IMR-90 (cell line): ENCODE measurements at regions not wholly inside any gene's neighbourhood (a gene's known extent, or its start where the extent isn't known, plus 50 kb on each side); places are given as distances from the start of the nearest gene placed in this dataset.

Experiments
- ATAC-seq: fragments of 200-7000 bp; cut with Tn5 transposase; 2 replicates; pipeline ENCODE4 v1.9.1; 2020; ENCODE audit warnings: low read depth, mild to moderate bottlenecking, moderate library complexity
- BruUV-seq: library from RNA; stranded (reverse); fragments of 400-500 nt; replicated peaks from 2 replicates; lab custom pipeline; 2021; lab: Mats Ljungman, UMichigan
- CTCF ChIA-PET: fragments of 300-600 bp; formaldehyde crosslinking; extraction: SDS; loops from one replicate; lab custom pipeline; 2021; ENCODE audit warnings: antibody characterized with exemption; lab: Yijun Ruan, JAX
- POLR2A ChIA-PET: fragments of 300-600 bp; sonication (Branson Sonifier 250); formaldehyde crosslinking; loops from one replicate; lab custom pipeline; 2022; ENCODE audit warnings: antibody characterized with exemption; ENCODE audit not compliant: unreplicated experiment; lab: Charles Lee
- DNase-seq: peaks from one replicate; pipeline ENCODE4 v3.0.0; 2013
- H2AFZ ChIP-seq: replicated peaks from 2 replicates; pipeline ENCODE3; 2013; ENCODE audit warnings: low read length, mild to moderate bottlenecking; ENCODE audit not compliant: poor library complexity
- H2AK5ac ChIP-seq: 2 replicates; pipeline ENCODE4 v1.6.1; 2013; ENCODE audit warnings: low read depth, low read length, inconsistent platforms
- H2AK9ac ChIP-seq: replicated peaks from 2 replicates; pipeline ENCODE3; 2013; ENCODE audit warnings: mild to moderate bottlenecking, low read depth, low read length, moderate library complexity; ENCODE audit not compliant: poor library complexity
- H2BK120ac ChIP-seq: 2 replicates; pipeline ENCODE4 v1.6.1; 2013; ENCODE audit warnings: low read depth, low read length, inconsistent platforms
- H2BK15ac ChIP-seq: 3 replicates; pipeline ENCODE4 v1.6.1; 2013; ENCODE audit warnings: low read depth, low read length, inconsistent platforms
- H2BK20ac ChIP-seq: 2 replicates; pipeline ENCODE4 v1.6.1; 2013; ENCODE audit warnings: low read depth, mild to moderate bottlenecking, inconsistent platforms, low read length, moderate library complexity
- H2BK5ac ChIP-seq: 2 replicates; pipeline ENCODE4 v1.6.1; 2013; ENCODE audit warnings: mild to moderate bottlenecking, low read depth, low read length, inconsistent platforms; ENCODE audit not compliant: poor library complexity, severe bottlenecking
- H3K14ac ChIP-seq: replicated peaks from 2 replicates; pipeline ENCODE4 v1.6.1; 2013; ENCODE audit warnings: low read depth, low read length, inconsistent platforms
- H3K18ac ChIP-seq: 2 replicates; pipeline ENCODE4 v1.6.1; 2013; ENCODE audit warnings: low read depth, low read length, control low read depth
- H3K23ac ChIP-seq: 2 replicates; pipeline ENCODE4 v1.6.1; 2013; ENCODE audit warnings: low read depth, low read length, inconsistent platforms
- H3K27ac ChIP-seq: 2 replicates; pipeline ENCODE4 v1.5.1; 2013; ENCODE audit warnings: mild to moderate bottlenecking, control low read depth, low read length; ENCODE audit not compliant: insufficient read depth
- H3K27me3 ChIP-seq: 2 replicates; pipeline ENCODE4 v1.6.1; 2013; ENCODE audit warnings: low read length; ENCODE audit not compliant: control insufficient read depth, insufficient read depth
- H3K36me3 ChIP-seq: 2 replicates; pipeline ENCODE4 v1.6.1; 2013; ENCODE audit warnings: low read length, mixed read lengths; ENCODE audit not compliant: control insufficient read depth, insufficient read depth
- H3K4ac ChIP-seq: 2 replicates; pipeline ENCODE4 v1.6.1; 2013; ENCODE audit warnings: low read depth, low read length, inconsistent platforms
- H3K4me1 ChIP-seq: 2 replicates; pipeline ENCODE4 v1.6.1; 2013; ENCODE audit warnings: low read length, mixed read lengths; ENCODE audit not compliant: control insufficient read depth, insufficient read depth
- H3K4me2 ChIP-seq: 2 replicates; pipeline ENCODE4 v1.6.1; 2013; ENCODE audit warnings: low read depth, mild to moderate bottlenecking, control low read depth, low read length, moderate library complexity
- H3K4me3 ChIP-seq: 2 replicates; pipeline ENCODE4 v1.5.1; 2013; ENCODE audit warnings: low read depth, mild to moderate bottlenecking, control low read depth, low read length, moderate library complexity; ENCODE audit not compliant: insufficient read depth
- H3K56ac ChIP-seq: 2 replicates; pipeline ENCODE4 v1.6.1; 2013; ENCODE audit warnings: low read length, inconsistent platforms; ENCODE audit not compliant: insufficient read depth; ENCODE audit errors: extremely low read depth
- H3K79me1 ChIP-seq, 2 experiments: 2 replicates each; pipeline ENCODE4 v1.6.1; 2013; ENCODE audit warnings: low read length in 2 of 2, inconsistent platforms in 1 of 2, low read depth in 1 of 2
- H3K9ac ChIP-seq: 2 replicates; pipeline ENCODE4 v1.6.1; 2013; ENCODE audit warnings: low read depth, low read length, control low read depth
- H3K9me1 ChIP-seq: 2 replicates; pipeline ENCODE4 v1.6.1; 2013; ENCODE audit warnings: low read length, inconsistent platforms; ENCODE audit not compliant: insufficient read depth
- H3K9me3 ChIP-seq: 2 replicates; pipeline ENCODE4 v1.6.1; 2013; ENCODE audit warnings: low read length; ENCODE audit not compliant: control insufficient read depth, insufficient read depth
- H4K20me1 ChIP-seq: 2 replicates; pipeline ENCODE4 v1.6.1; 2013; ENCODE audit warnings: low read length, inconsistent platforms; ENCODE audit not compliant: insufficient read depth
- H4K5ac ChIP-seq: 2 replicates; pipeline ENCODE4 v1.6.1; 2013; ENCODE audit warnings: mild to moderate bottlenecking, low read depth, low read length, control low read depth
- H4K8ac ChIP-seq, 2 experiments: 2 replicates each; pipeline ENCODE4 v1.6.1; 2013; ENCODE audit warnings: low read depth in 2 of 2, low read length in 2 of 2, control low read depth in 1 of 2, inconsistent platforms in 1 of 2
- H4K91ac ChIP-seq: 2 replicates; pipeline ENCODE4 v1.6.1; 2013; ENCODE audit warnings: low read depth, low read length, inconsistent platforms; ENCODE audit not compliant: insufficient read depth
- BHLHE40 ChIP-seq: fragments of 150-350 bp; IDR thresholded peaks from 2 replicates; pipeline ENCODE4 v1.6.1; 2016; ENCODE audit warnings: mild to moderate bottlenecking, low read depth, low read length
- CEBPB ChIP-seq: IDR thresholded peaks from 2 replicates; pipeline ENCODE4 v1.6.1; 2012; ENCODE audit warnings: low read depth, low read length, improper control_type of control experiment
- NFE2L2 ChIP-seq: fragments of 150-350 bp; IDR thresholded peaks from 2 replicates; pipeline ENCODE4 v1.6.1; 2016; ENCODE audit warnings: low read depth, mild to moderate bottlenecking, low read length
- RAD21 ChIP-seq: IDR thresholded peaks from 2 replicates; pipeline ENCODE4 v1.6.1; 2012; ENCODE audit warnings: low read length, improper control_type of control experiment
- RCOR1 ChIP-seq: IDR thresholded peaks from 2 replicates; pipeline ENCODE4 v1.6.1; 2012; ENCODE audit warnings: mild to moderate bottlenecking, low read length, improper control_type of control experiment; ENCODE audit not compliant: insufficient replicate concordance
- RFX5 ChIP-seq: IDR thresholded peaks from 2 replicates; pipeline ENCODE4 v1.8.0; 2012; ENCODE audit warnings: low read depth, mild to moderate bottlenecking, low read length, moderate library complexity
- SMC3 ChIP-seq: fragments of 150-350 bp; IDR thresholded peaks from 2 replicates; pipeline ENCODE4 v1.6.1; 2016; ENCODE audit warnings: low read depth, mild to moderate bottlenecking, antibody characterized with exemption, low read length, moderate library complexity
- WGBS, 2 experiments: methylation state at CpG; one replicate each; pipeline versions ENCODE4 v1.1.5 to v1.1.7; 2013; ENCODE audit warnings: missing lambda C conversion rate in 2 of 2; ENCODE audit not compliant: insufficient read length in 1 of 2; ENCODE audit errors: extremely low coverage in 2 of 2; 5-methylcytosine and 5-hydroxymethylcytosine counted together
- dilution Hi-C: fragments of 300-500 bp; cut with HindIII; formaldehyde crosslinking; loops from one replicate; pipeline ENCODE4 v1.14.3; 2018; ENCODE audit warnings: low sequenced_read_pairs; ENCODE audit not compliant: unreplicated experiment
- in situ Hi-C: fragments of 300-500 bp; cut with MboI; formaldehyde crosslinking; loops from 3 replicates; pipeline ENCODE4 v1.14.3; 2019; ENCODE audit warnings: low sequenced_read_pairs, inconsistent platforms, mixed read lengths
- intact Hi-C: fragments of 100-400 bp; cut with micrococcal nuclease; formaldehyde crosslinking; loops from 2 replicates; pipeline ENCODE4 v1.10.0; 2022
- TF ChIP-seq, protein P1 (sequence below): fragments of 150-350 bp; IDR thresholded peaks from 2 replicates; pipeline ENCODE4 v1.6.1; 2016; ENCODE audit warnings: low read depth, mild to moderate bottlenecking, low read length, moderate library complexity, borderline replicate concordance

GRCh38 chr21:19049567-19049966 lies 646.0 kb upstream of the TMPRSS15 start:
- Histone ChIP-seq H2BK5ac (no peak overlapping the region), H2AK9ac (no peak overlapping the region), H3K9ac (no peak overlapping the region), H4K5ac (no peak overlapping the region), H4K8ac (no peak overlapping the region), H3K18ac (no peak overlapping the region), H2BK20ac (no peak overlapping the region), H4K91ac (no peak overlapping the region), H3K9me1 (no peaks in the 10 kb centered on the region), H3K4ac (no peak overlapping the region), H4K20me1 (no peaks in the 10 kb centered on the region), H2AK5ac (no peak overlapping the region), H3K27ac (no peak overlapping the region), H2BK120ac (no peak overlapping the region), H3K4me3 (no peak overlapping the region), H3K36me3 (no peaks in the 10 kb centered on the region), H3K4me1 (no peaks in the 10 kb centered on the region), H3K9me3 (0 out of 2 replicates have a peak, but pooled peaks cover 2% of the 10 kb centered on the region), H2BK15ac (no peak overlapping the region), H2AFZ (no peak overlapping the region), H3K23ac (no peak overlapping the region), H3K4me2 (no peak overlapping the region), H3K14ac (no peak overlapping the region), H3K27me3 (no peaks in the 10 kb centered on the region), H3K79me1 (no peaks in the 10 kb centered on the region), H3K56ac (no peak overlapping the region)
- dilution Hi-C loops (no loop called here), intact Hi-C loops (no loop called here), in situ Hi-C loops (no loop called here)
- TF ChIP-seq RAD21: no peak
- no peak for TF ChIP-seq SMC3
- TF ChIP-seq NFE2L2: no peak
- TF ChIP-seq RCOR1: no peak
- TF ChIP-seq, protein P1, sequence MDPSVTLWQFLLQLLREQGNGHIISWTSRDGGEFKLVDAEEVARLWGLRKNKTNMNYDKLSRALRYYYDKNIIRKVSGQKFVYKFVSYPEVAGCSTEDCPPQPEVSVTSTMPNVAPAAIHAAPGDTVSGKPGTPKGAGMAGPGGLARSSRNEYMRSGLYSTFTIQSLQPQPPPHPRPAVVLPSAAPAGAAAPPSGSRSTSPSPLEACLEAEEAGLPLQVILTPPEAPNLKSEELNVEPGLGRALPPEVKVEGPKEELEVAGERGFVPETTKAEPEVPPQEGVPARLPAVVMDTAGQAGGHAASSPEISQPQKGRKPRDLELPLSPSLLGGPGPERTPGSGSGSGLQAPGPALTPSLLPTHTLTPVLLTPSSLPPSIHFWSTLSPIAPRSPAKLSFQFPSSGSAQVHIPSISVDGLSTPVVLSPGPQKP: no peak
- no peak for TF ChIP-seq RFX5
- TF ChIP-seq BHLHE40: no peak
- TF ChIP-seq CEBPB: no peak
- ATAC-seq (no peak), DNase-seq (no peak)
- 20% methylated on average over 1 of the region's 4 CpGs; no CpG with 5 or more reads in 1 of the 2 experiments for WGBS, 2 experiments
- CTCF ChIA-PET: no interaction called here
- BruUV-seq: no TSS peak
- POLR2A ChIA-PET: no interaction called here
